Left colon (tissue), 2 donors: ENCODE measurements at regions not wholly inside any gene's neighbourhood (a gene's known extent, or its start where the extent isn't known, plus 50 kb on each side); places are given as distances from the start of the nearest gene placed in this dataset.
A peak's percentile ranks its signal among the peaks of the same experiment; 100 is the strongest.

Source experiments
- ATAC-seq: fragments of 200-7000 bp; cut with Tn5 transposase; one replicate; pipeline ENCODE4 v1.9.1; 2020; ENCODE audit warnings: mild to moderate bottlenecking, moderate library complexity
- DNase-seq, 2 donors: peaks; one replicate each; pipeline ENCODE4 v3.0.0-alpha.2; 2020
- intact Hi-C, 2 donors: fragments of 100-400 bp; cut with DNase I in 1 of 2; cut with micrococcal nuclease in 1 of 2; formaldehyde crosslinking; loops; one replicate each; pipeline versions ENCODE4 v1.11.2 to v1.14.0; 2022; cut with DNase I, micrococcal nuclease
- donor health status: DM: no; HTN: no; CAD: no.
- donor health status: DM: yes; HTN: yes; CAD: no.

GRCh38 chr9:20078246-20078645, 289.4 kb upstream of the SLC24A2 start:
- DNase-seq = no peak
- no peak for ATAC-seq
- intact Hi-C loops = no loop called here

GRCh38 chr9:20074291-20074690, 285.5 kb upstream of the SLC24A2 start:
- ATAC-seq (no peak), DNase-seq (no peak)
- intact Hi-C loops = no loop called here

- ATAC-seq = no peak
Observed at GRCh38 chr9:20070336-20070735, 281.5 kb upstream of the SLC24A2 start.

GRCh38 chr9:20065796-20066700, 277.2 kb upstream of the SLC24A2 start:
- ATAC-seq (no peak), DNase-seq (no peak)
- intact Hi-C loops = no loop called here

More at GRCh38 chr9:20070336-20070735, 281.5 kb upstream of the SLC24A2 start:
- DNase-seq = no peak
- intact Hi-C loops = no loop called here

GRCh38 chr9:20065046-20065445, 276.2 kb upstream of the SLC24A2 start:
- DNase-seq = no peak
- intact Hi-C loops = no loop called here
- no peak for ATAC-seq

DNA sequence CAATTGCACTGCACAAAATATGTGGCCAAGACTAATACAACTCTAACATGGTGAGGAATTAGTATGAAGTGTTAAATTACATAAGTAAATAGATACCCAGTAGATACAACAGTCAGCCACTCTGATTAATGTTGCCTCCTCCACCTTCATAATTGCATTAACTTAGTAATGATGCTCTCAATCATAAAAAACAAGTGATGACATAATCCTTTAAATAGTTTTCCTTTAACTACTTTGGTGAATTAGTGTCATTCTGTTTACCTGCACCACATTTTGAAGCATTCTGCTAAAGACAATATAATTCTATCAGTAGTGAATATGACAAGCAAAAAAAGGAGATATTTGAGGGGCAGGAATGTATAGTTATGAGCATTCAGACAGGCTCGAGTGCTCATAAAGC, 265.9 kb upstream of the SLC24A2 start:
- no peak for ATAC-seq
- DNase-seq = no peak
- intact Hi-C loops = no loop called here

GRCh38 chr9:20048985-20049384, 260.1 kb upstream of the SLC24A2 start:
- DNase-seq (no peak), ATAC-seq (no peak)
- intact Hi-C loops = no loop called here

DNA sequence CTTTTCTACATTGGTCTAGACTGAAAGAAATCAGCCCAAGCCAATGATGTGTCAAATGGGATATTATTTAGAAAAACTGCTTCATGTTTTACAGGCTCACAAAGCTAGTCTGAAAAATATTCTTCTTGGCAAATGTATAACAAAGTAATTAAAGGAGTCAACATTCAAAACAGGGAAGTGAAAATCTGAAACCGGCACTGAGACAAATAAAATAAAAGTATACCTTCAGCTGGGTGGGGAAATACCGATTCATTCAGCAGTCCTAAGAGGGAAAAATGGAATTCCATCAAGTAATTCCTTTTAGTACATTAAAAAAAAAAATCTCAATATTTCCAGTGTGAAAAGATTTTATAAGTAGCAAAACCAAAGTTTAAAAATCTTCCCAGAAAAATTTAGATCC, 259.6 kb upstream of the SLC24A2 start:
- ATAC-seq (peak; percentile 29), DNase-seq (no peak)
- intact Hi-C loops = no loop called here

- ATAC-seq = no peak
- intact Hi-C loops = no loop called here
- DNase-seq = no peak
Observed at GRCh38 chr9:20044686-20045085, 255.8 kb upstream of the SLC24A2 start.

DNA sequence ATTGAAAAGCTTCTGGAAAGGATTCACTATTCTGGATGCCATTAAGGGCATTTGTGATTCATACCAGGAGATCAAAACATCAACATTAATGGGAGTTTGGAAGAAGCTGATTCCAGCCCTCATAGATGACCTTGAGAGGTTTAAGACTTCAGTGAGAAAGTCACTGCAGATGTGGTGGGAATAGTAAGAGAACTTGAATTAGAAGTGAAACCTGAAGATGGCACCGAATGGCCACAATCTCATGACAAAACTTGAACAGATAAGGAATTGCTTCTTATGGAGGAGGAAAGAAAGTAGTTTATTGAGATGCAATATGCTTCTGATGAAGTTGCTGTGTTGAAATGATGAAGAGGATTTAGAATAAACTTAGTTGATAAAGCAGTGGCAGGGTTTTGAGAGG, 254.6 kb upstream of the SLC24A2 start:
- intact Hi-C loops = no loop called here
- ATAC-seq (no peak), DNase-seq (no peak)

DNA sequence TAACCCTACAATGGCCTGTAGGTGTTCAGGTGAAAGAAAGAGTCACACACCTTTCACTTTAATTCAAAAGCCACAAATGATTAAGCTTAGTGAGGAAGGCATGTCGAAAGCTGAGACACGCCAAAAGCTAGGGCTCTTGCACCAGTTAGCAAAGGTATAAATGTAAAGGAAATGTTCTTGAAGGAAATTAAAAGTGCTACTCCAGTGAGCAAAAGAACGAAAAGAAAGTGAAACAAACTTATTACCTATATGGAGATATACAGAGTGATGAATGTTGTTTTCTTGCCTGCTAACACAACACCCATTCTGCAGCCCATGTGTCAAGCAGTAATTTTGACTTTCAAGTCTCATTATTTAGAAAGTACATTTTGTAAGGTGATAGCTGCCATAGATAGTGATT, 254.2 kb upstream of the SLC24A2 start:
- DNase-seq = no peak
- intact Hi-C loops = no loop called here
- no peak for ATAC-seq

DNA sequence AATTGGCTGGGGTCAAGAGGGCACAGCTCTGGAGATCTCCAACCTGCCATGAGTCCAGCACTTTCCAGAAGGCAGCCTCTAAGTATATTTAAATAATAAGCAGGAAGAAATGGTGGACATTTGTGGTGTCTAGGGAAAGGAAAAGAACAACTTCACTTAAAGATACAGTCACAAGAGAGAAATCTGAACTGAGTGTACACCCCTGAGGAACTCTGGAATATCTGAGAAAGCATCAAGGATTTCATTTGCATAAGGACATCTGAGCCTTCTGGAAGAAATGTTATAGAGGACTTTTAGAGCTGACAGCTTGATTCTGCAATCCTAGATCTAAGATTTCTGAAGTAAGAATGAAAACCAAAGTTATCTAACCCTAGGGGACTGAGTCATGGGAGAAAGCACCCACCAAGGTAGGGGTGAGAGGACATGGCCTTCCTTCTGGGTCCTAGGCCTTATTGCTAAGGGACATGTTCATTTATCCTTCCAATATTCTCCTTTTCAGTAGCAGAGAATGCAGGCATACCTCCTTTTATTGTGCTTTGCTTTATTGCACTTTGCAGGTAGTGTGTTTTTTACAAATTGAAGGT, 253.4 kb upstream of the SLC24A2 start:
- no peak for ATAC-seq

DNA sequence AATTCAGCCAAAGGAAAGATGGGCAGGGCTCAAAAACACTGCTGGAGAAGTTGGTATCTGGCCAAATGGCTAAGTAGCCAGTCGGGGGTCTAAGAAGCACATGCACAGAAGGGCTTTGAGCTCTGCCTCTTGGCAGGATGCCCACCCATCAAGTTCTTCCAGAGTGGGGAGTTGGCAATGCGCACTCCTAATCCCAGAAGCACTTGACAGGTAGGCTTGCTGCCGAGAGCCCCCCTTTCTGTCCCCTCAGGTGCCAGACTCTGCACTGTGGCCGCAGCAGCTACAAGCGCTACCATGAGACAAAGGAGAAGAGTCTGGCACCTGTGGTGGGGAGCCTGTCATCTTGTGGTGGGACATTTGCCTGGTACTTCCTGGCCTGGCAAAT, 252.9 kb upstream of the SLC24A2 start:
- DNase-seq = no peak
- ATAC-seq = no peak
- intact Hi-C loops = no loop called here

More for the DNA sequence above, 253.4 kb upstream of the SLC24A2 start:
- intact Hi-C loops = no loop called here
- no peak for DNase-seq

DNA sequence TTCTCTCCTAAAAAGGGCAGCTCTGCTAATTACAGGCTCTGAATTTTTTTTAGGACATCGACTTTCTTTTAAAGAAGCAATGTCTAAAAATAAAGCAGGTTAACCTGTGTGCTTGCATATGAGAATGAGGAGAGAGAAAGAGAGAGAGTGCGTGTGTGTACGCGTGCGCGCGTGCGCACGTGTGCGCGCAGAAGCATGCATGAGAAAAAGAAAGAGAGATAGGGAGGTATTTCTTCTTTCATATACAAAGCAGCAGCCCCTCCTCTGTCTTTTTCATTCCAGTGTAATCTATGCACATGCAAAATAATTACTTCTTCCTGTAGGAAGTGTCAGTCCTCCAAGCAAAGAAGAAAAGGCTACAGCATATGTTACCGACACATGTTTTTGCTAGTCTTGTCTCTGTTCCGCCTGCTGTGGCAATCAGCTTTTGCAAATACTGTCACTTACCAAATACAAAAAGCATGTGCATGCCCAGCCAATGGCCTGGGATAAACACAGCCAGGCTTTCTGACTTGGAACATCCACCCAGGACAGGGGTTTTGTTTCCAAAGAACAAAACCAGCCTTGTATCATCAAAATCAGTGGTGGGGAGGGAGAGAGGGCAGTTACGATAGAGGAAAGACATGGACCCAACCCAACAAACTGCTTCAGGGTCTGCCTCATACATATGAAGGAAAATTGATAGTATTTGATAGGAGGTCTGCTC, 252.3 kb upstream of the SLC24A2 start:
- intact Hi-C loops = no loop called here
- DNase-seq = no peak
- no peak for ATAC-seq

- no peak for ATAC-seq
- DNase-seq = no peak
- intact Hi-C loops = no loop called here
Observed at GRCh38 chr9:20037699-20038098, 248.9 kb upstream of the SLC24A2 start.

- ATAC-seq (no peak), DNase-seq (no peak)
- intact Hi-C loops = no loop called here
Observed at GRCh38 chr9:20033511-20033910, 244.7 kb upstream of the SLC24A2 start.

DNA sequence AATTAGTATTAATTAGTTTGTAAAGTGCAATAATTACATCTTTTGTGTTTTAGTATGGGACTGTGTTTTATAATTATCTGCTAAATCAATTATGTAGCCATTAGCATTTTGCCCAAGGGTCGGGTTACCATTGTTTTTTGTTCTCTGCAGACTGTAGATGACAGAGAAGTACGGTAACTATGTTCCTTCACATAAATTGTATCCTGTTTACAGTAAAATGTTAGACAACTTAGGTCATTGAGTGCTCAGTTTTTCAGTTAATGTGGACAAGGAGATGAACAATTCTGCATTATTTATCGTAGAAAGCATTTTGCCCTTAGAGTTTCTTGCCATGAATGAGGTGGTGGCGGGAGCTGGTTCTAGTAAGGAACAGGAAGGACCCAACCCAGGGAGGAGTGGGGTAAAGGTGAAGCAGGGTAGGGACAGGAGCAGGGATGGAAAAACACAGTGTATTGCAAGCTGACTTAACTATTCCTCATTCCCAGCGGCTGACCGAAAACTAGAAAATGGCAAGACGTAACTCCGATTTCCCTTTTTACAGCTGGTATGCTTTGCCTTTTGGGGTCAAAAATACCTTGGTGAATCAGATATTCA, 243.7 kb upstream of the SLC24A2 start:
- no peak for DNase-seq
- intact Hi-C loops = no loop called here
- no peak for ATAC-seq

GRCh38 chr9:20031836-20032235, 243.0 kb upstream of the SLC24A2 start:
- DNase-seq (no peak), ATAC-seq (no peak)

DNA sequence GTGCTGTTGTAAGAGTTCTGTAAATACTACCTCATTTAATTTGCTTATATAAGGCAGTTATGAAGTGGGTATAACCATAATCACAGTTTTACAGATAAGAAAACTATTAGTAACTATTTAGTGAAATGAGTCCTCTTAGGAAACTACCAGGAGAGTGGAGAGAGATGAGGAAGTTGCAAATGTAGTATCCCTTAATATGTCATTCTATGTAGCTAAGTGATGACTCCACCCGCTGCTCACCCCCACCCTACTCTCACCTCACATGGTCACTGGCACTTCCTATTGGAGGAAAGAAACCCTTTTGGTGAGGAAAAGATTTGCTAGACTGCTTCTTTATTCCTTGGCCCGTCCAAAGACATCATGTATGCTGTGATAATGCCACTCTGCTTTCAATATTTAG, 241.8 kb upstream of the SLC24A2 start:
- ATAC-seq (no peak), DNase-seq (no peak)
- intact Hi-C loops = no loop called here

More at GRCh38 chr9:20031836-20032235, 243.0 kb upstream of the SLC24A2 start:
- intact Hi-C loops = no loop called here

DNA sequence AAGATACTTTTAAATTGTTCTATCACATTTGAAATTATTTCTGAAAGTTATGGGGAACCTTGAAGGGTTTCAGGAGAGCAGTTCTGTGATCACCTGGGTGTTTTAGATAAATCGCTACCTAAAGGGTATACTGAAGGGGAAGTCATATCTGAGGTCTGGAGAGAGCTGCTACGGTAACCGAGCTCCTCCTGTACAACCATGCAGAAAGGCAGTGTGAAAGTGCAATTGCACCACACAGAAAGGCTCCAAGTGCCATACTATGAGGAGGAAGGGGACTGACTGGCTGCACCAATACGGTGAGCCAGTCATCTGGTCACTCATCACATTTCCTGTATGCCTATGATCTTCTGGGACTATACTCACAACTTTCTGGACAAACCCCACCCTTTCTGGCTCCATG, 241.4 kb upstream of the SLC24A2 start:
- DNase-seq = no peak
- intact Hi-C loops = no loop called here
- ATAC-seq = no peak
